ENCODE measurements at regions not wholly inside any gene's neighbourhood (a gene's known extent, or its start where the extent isn't known, plus 50 kb on each side); places are given as distances from the start of the nearest gene placed in this dataset.

- Mint-ChIP-seq H3K27ac (no peak overlapping the region), H3K27me3 (peaks cover 26 to 28% of the 10 kb centered on the region in 2 donors), H3K36me3 (no peaks in the 10 kb centered on the region), H3K4me1 (no peaks in the 10 kb centered on the region), H3K9me3 (peaks cover 0 to 20% (median 13%) of the 10 kb centered on the region in 3 donors), H3K4me3 (no peak overlapping the region)
- Histone ChIP-seq H3K4me1 (ENCODE audit: control insufficient read depth in 1 of 2, extremely low read depth in 1 of 2, insufficient read depth in 2 of 2, low read length in 2 of 2) (no peaks in the 10 kb centered on the region), H3K9me3 (no peaks in the 10 kb centered on the region), H3K36me3 (ENCODE audit: control insufficient read depth in 2 of 2, extremely low read depth in 1 of 2, insufficient read depth in 1 of 2, low read length in 1 of 2) (no peaks in the 10 kb centered on the region), H3K4me3 (ENCODE audit: control insufficient read depth in 1 of 2, extremely low read depth in 1 of 2, low read length in 1 of 2) (no peak overlapping the region), H3K27me3 (replicated peaks in 1 of 2; ENCODE audit: control insufficient read depth in 2 of 2, extremely low read depth in 1 of 2, insufficient read depth in 2 of 2, low read length in 1 of 2) (peaks cover 0 to 2% of the 10 kb centered on the region in 2 experiments), H3K27ac (ENCODE audit: low read length) (no peak overlapping the region)
- ATAC-seq (replicated peaks in 1 of 4) (no peak), DNase-seq (no peak)
- 84% methylated on average over 3 of the region's 3 CpGs for WGBS (ENCODE audit: insufficient coverage)
- CTCF ChIA-PET = no interaction called here
- POLR2A ChIA-PET = no interaction called here
Measured at GRCh38 chr15:52870015-52870414, 79.9 kb upstream of the ONECUT1 start.

DNA sequence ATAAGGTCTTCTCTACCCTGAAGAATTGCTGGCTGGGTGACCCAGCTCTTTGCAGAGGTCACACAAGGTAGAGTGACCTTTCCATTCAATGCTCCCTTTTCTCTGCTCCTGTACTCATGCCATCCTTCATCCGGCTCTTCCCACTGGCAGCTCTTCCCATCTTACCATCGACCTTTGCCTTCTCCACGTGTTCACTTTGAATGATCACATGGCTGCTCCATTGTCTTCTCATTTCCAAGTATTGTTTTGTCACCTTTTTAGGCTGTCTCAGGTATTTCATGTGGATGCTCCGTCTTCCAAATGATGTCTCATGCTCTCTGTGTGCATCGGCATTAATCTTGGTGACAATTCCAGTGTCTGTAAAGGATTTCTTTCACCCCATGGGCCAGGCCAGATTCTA is 76.6 kb upstream of the ONECUT1 start:
- no peaks in the 10 kb centered on the region for H3K9me3 ChIP-seq
- H3K4me1 Mint-ChIP-seq = no peaks in the 10 kb centered on the region
- H3K27ac ChIP-seq (ENCODE audit: low read length) = no peak overlapping the region
- H3K27me3 Mint-ChIP-seq = peaks cover 23 to 24% of the 10 kb centered on the region in 2 donors
- ChIA-PET POLR2A (no interaction called here), CTCF (no interaction called here)
- no peak overlapping the region for H3K4me3 ChIP-seq (ENCODE audit: control insufficient read depth in 1 of 2, extremely low read depth in 1 of 2, low read length in 1 of 2)
- 80% methylated on average over 3 of the region's 5 CpGs for WGBS (ENCODE audit: insufficient coverage)
- H3K9me3 Mint-ChIP-seq = peaks cover 0 to 23% (median 17%) of the 10 kb centered on the region in 3 donors
- H3K4me1 ChIP-seq (ENCODE audit: control insufficient read depth in 1 of 2, extremely low read depth in 1 of 2, insufficient read depth in 2 of 2, low read length in 2 of 2) = no peaks in the 10 kb centered on the region
- no peaks in the 10 kb centered on the region for H3K36me3 Mint-ChIP-seq
- H3K27me3 ChIP-seq (replicated peaks in 1 of 2; ENCODE audit: control insufficient read depth in 2 of 2, extremely low read depth in 1 of 2, insufficient read depth in 2 of 2, low read length in 1 of 2) = peaks cover 4 to 6% of the 10 kb centered on the region in 2 experiments
- H3K36me3 ChIP-seq (ENCODE audit: control insufficient read depth in 2 of 2, extremely low read depth in 1 of 2, insufficient read depth in 1 of 2, low read length in 1 of 2) = no peaks in the 10 kb centered on the region
- DNase-seq (no peak), ATAC-seq (replicated peaks in 1 of 4) (no peak)
- no peak overlapping the region for H3K4me3 Mint-ChIP-seq
- H3K27ac Mint-ChIP-seq = no peak overlapping the region

GRCh38 chr15:52862677-52863076 is 72.5 kb upstream of the ONECUT1 start:
- Histone ChIP-seq H3K4me3 (ENCODE audit: control insufficient read depth in 1 of 2, extremely low read depth in 1 of 2, low read length in 1 of 2) (no peak overlapping the region), H3K27ac (ENCODE audit: low read length) (no peak overlapping the region), H3K36me3 (ENCODE audit: control insufficient read depth in 2 of 2, extremely low read depth in 1 of 2, insufficient read depth in 1 of 2, low read length in 1 of 2) (no peaks in the 10 kb centered on the region), H3K9me3 (no peaks in the 10 kb centered on the region), H3K27me3 (replicated peaks in 1 of 2; ENCODE audit: control insufficient read depth in 2 of 2, extremely low read depth in 1 of 2, insufficient read depth in 2 of 2, low read length in 1 of 2) (peaks cover 8 to 17% of the 10 kb centered on the region in 2 experiments), H3K4me1 (ENCODE audit: control insufficient read depth in 1 of 2, extremely low read depth in 1 of 2, insufficient read depth in 2 of 2, low read length in 2 of 2) (no peaks in the 10 kb centered on the region)
- ChIA-PET POLR2A (no interaction called here), CTCF (no interaction called here)
- peaks cover 6 to 8% of the 10 kb centered on the region in 2 donors for H3K27me3 Mint-ChIP-seq
- H3K27ac Mint-ChIP-seq = no peak overlapping the region
- WGBS (ENCODE audit: insufficient coverage) = 90% methylated on average over 2 of the region's 7 CpGs
- DNase-seq = no peak
- no peak for ATAC-seq (replicated peaks in 1 of 4)
- peaks cover 0 to 23% (median 17%) of the 10 kb centered on the region in 3 donors for H3K9me3 Mint-ChIP-seq
- H3K4me1 Mint-ChIP-seq = no peaks in the 10 kb centered on the region
- H3K36me3 Mint-ChIP-seq = no peaks in the 10 kb centered on the region
- H3K4me3 Mint-ChIP-seq = no peak overlapping the region

DNA sequence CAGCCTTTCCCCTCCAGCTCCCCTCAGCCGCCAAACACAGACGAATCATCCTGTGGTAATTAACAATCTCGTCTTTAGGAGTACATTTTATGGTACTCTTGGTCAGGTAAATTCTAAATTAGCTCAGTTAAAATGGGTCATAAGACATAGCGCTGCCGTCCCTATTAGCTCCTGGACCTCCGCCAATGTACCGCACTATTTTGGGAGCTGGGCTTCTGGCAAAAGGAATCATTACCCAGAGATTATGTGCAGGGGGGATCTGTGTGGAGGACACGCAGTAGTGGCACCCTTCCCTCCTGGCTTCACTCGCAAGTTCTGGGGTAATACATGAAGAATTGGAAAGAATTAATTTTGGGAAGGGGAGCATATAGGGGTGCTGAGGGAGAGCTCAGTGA is 68.6 kb upstream of the ONECUT1 start:
- H3K27ac ChIP-seq (ENCODE audit: low read length) = no peak overlapping the region
- H3K36me3 Mint-ChIP-seq = no peaks in the 10 kb centered on the region
- WGBS (ENCODE audit: insufficient coverage) = 94% methylated on average over 6 of the region's 9 CpGs

GRCh38 chr15:52857937-52858781 is 68.0 kb upstream of the ONECUT1 start:
- Histone ChIP-seq H3K4me3 (ENCODE audit: control insufficient read depth in 1 of 2, extremely low read depth in 1 of 2, low read length in 1 of 2) (no peak overlapping the region), H3K27ac (ENCODE audit: low read length) (no peak overlapping the region), H3K9me3 (no peaks in the 10 kb centered on the region), H3K36me3 (ENCODE audit: control insufficient read depth in 2 of 2, extremely low read depth in 1 of 2, insufficient read depth in 1 of 2, low read length in 1 of 2) (no peaks in the 10 kb centered on the region), H3K4me1 (ENCODE audit: control insufficient read depth in 1 of 2, extremely low read depth in 1 of 2, insufficient read depth in 2 of 2, low read length in 2 of 2) (no peaks in the 10 kb centered on the region), H3K27me3 (replicated peaks in 1 of 2; ENCODE audit: control insufficient read depth in 2 of 2, extremely low read depth in 1 of 2, insufficient read depth in 2 of 2, low read length in 1 of 2) (peaks cover 8 to 27% of the 10 kb centered on the region in 2 experiments)
- Mint-ChIP-seq H3K36me3 (no peaks in the 10 kb centered on the region), H3K9me3 (no peaks in the 10 kb centered on the region), H3K27ac (no peak overlapping the region), H3K27me3 (peaks cover 12% of the 10 kb centered on the region in 2 donors), H3K4me3 (no peak overlapping the region), H3K4me1 (no peaks in the 10 kb centered on the region)
- 56% methylated on average over 9 of the region's 14 CpGs for WGBS (ENCODE audit: insufficient coverage)
- ChIA-PET POLR2A (no interaction called here), CTCF (no interaction called here)
- ATAC-seq (replicated peaks in 1 of 4) = no peak
- DNase-seq = no peak

More for the DNA sequence above, 68.6 kb upstream of the ONECUT1 start:
- CTCF ChIA-PET = no interaction called here
- POLR2A ChIA-PET = no interaction called here
- H3K4me3 ChIP-seq (ENCODE audit: control insufficient read depth in 1 of 2, extremely low read depth in 1 of 2, low read length in 1 of 2) = no peak overlapping the region
- Mint-ChIP-seq H3K27ac (no peak overlapping the region), H3K27me3 (peaks cover 9 to 12% of the 10 kb centered on the region in 2 donors), H3K4me1 (no peaks in the 10 kb centered on the region), H3K9me3 (no peaks in the 10 kb centered on the region), H3K4me3 (no peak overlapping the region)
- DNase-seq (no peak), ATAC-seq (replicated peaks in 1 of 4) (no peak)
- no peaks in the 10 kb centered on the region for H3K4me1 ChIP-seq (ENCODE audit: control insufficient read depth in 1 of 2, extremely low read depth in 1 of 2, insufficient read depth in 2 of 2, low read length in 2 of 2)
- no peaks in the 10 kb centered on the region for H3K9me3 ChIP-seq
- peaks cover 8 to 27% of the 10 kb centered on the region in 2 experiments for H3K27me3 ChIP-seq (replicated peaks in 1 of 2; ENCODE audit: control insufficient read depth in 2 of 2, extremely low read depth in 1 of 2, insufficient read depth in 2 of 2, low read length in 1 of 2)
- no peaks in the 10 kb centered on the region for H3K36me3 ChIP-seq (ENCODE audit: control insufficient read depth in 2 of 2, extremely low read depth in 1 of 2, insufficient read depth in 1 of 2, low read length in 1 of 2)

GRCh38 chr15:52857471-52857870 is 67.3 kb upstream of the ONECUT1 start:
- H3K4me1 ChIP-seq (ENCODE audit: control insufficient read depth in 1 of 2, extremely low read depth in 1 of 2, insufficient read depth in 2 of 2, low read length in 2 of 2) = no peaks in the 10 kb centered on the region
- CTCF ChIA-PET = no interaction called here
- no peak overlapping the region for H3K4me3 Mint-ChIP-seq
- ATAC-seq (replicated peaks in 1 of 4) = no peak
- no peak overlapping the region for H3K4me3 ChIP-seq (ENCODE audit: control insufficient read depth in 1 of 2, extremely low read depth in 1 of 2, low read length in 1 of 2)
- WGBS (ENCODE audit: insufficient coverage) = 60% methylated on average over 4 of the region's 7 CpGs
- no peaks in the 10 kb centered on the region for H3K9me3 Mint-ChIP-seq
- no peaks in the 10 kb centered on the region for H3K9me3 ChIP-seq
- POLR2A ChIA-PET = interaction anchor here in 1 of 2 donors (0.6 kb wide), 1 partner anchor 1614 kb away, joined by 10 read pairs; no protein-coding TSS in a partner anchor
- H3K36me3 ChIP-seq (ENCODE audit: control insufficient read depth in 2 of 2, extremely low read depth in 1 of 2, insufficient read depth in 1 of 2, low read length in 1 of 2) = no peaks in the 10 kb centered on the region
- DNase-seq = no peak
- H3K36me3 Mint-ChIP-seq = no peaks in the 10 kb centered on the region
- H3K27ac Mint-ChIP-seq = no peak overlapping the region
- H3K27ac ChIP-seq (ENCODE audit: low read length) = no peak overlapping the region
- H3K27me3 ChIP-seq (replicated peaks in 1 of 2; ENCODE audit: control insufficient read depth in 2 of 2, extremely low read depth in 1 of 2, insufficient read depth in 2 of 2, low read length in 1 of 2) = peaks cover 8 to 22% of the 10 kb centered on the region in 2 experiments
- no peaks in the 10 kb centered on the region for H3K4me1 Mint-ChIP-seq
- peaks cover 12% of the 10 kb centered on the region in 2 donors for H3K27me3 Mint-ChIP-seq

All from T-cell (primary cell).